GM18870 (cell line): ENCODE measurements at regions not wholly inside any gene's neighbourhood (a gene's known extent, or its start where the extent isn't known, plus 50 kb on each side); places are given as distances from the start of the nearest gene placed in this dataset.
"Not testable (repeated sequence)": the region's sequence is repeated elsewhere in the genome, so short reads cannot be mapped to it uniquely, and the experiment has no call there.

Experiments used
- ATAC-seq: cut with Tn5 transposase; IDR thresholded peaks from one replicate; pipeline ENCODE4 v1.9.1; 2021; ENCODE audit warnings: moderate library complexity; ENCODE audit not compliant: unreplicated experiment

GRCh38 chr18:10077986-10078385 is 164.2 kb downstream of the VAPA start:
- ATAC-seq: no peak

- ATAC-seq: no peak
Observed at GRCh38 chr18:10080372-10080771, 166.6 kb downstream of the VAPA start.

- ATAC-seq: no peak
Observed at GRCh38 chr18:10081492-10081891, 167.7 kb downstream of the VAPA start.

GRCh38 chr18:10085416-10085815 is 171.6 kb downstream of the VAPA start:
- ATAC-seq: no peak

- no peak for ATAC-seq
Observed at GRCh38 chr18:10085876-10086275, 172.1 kb downstream of the VAPA start.

- ATAC-seq: no peak
Observed at GRCh38 chr18:10086458-10087210, 172.8 kb downstream of the VAPA start.

GRCh38 chr18:10088734-10089133 is 174.9 kb downstream of the VAPA start:
- ATAC-seq: no peak

- ATAC-seq: no peak
Observed at GRCh38 chr18:10089881-10090280, 176.1 kb downstream of the VAPA start.

- no peak for ATAC-seq
Observed at GRCh38 chr18:10090668-10091067, 176.9 kb downstream of the VAPA start.

- no peak for ATAC-seq
Observed at GRCh38 chr18:10093445-10093844, 179.6 kb downstream of the VAPA start.

GRCh38 chr18:10094154-10094553 is 180.3 kb downstream of the VAPA start:
- ATAC-seq: no peak

- no peak for ATAC-seq
Observed at GRCh38 chr18:10094655-10095054, 180.8 kb downstream of the VAPA start.

- no peak for ATAC-seq
Observed at GRCh38 chr18:10095356-10095755, 181.5 kb downstream of the VAPA start.

GRCh38 chr18:10099539-10100140 is 185.8 kb downstream of the VAPA start:
- ATAC-seq: no peak

GRCh38 chr18:10100196-10100595 is 186.4 kb downstream of the VAPA start:
- ATAC-seq: no peak

GRCh38 chr18:10100941-10101701 is 187.3 kb downstream of the VAPA start:
- no peak for ATAC-seq

- ATAC-seq: no peak
Observed at GRCh38 chr18:10101729-10102128, 187.9 kb downstream of the VAPA start.

- ATAC-seq: not testable (repeated sequence)
Observed at GRCh38 chr18:10105118-10105517, 191.3 kb downstream of the VAPA start.

GRCh38 chr18:10111191-10111590 is 197.4 kb downstream of the VAPA start:
- ATAC-seq: no peak

GRCh38 chr18:10111944-10112343 is 198.1 kb downstream of the VAPA start:
- ATAC-seq: no peak

- no peak for ATAC-seq
Observed at GRCh38 chr18:10113121-10114022, 199.6 kb downstream of the VAPA start.
